Esophagus squamous epithelium (tissue), 5 donors: ENCODE measurements at regions not wholly inside any gene's neighbourhood (a gene's known extent, or its start where the extent isn't known, plus 50 kb on each side); places are given as distances from the start of the nearest gene placed in this dataset.

ENCODE experiments used
- DNase-seq: peaks from one replicate; lab custom pipeline; 2025; lab: John Stamatoyannopoulos, UW
- H3K27ac ChIP-seq, 4 donors: fragments of 200-600 bp; sonication (generic); one replicate each; pipeline ENCODE4 v1.5.1; 2016 to 2019; ENCODE audit warnings: mild to moderate bottlenecking in 1 of 4
- H3K27me3 ChIP-seq, 4 donors: fragments of 200-600 bp; sonication (generic); 1 replicate in 3 of 4; 2 replicates in 1 of 4; pipeline versions ENCODE4 v1.5.1 to v1.6.0; 2017 to 2021; ENCODE audit warnings: antibody characterized with exemption in 1 of 4
- H3K36me3 ChIP-seq, 3 donors: fragments of 200-600 bp; sonication (generic); one replicate each; pipeline ENCODE4 v1.5.1; 2016 to 2019
- H3K4me1 ChIP-seq, 3 donors: fragments of 200-600 bp; sonication (generic); one replicate each; pipeline ENCODE4 v1.5.1; 2017 to 2019
- H3K4me3 ChIP-seq, 4 donors: fragments of 200-600 bp; sonication (generic); 1 replicate in 3 of 4; 2 replicates in 1 of 4; pipeline ENCODE4 v1.5.1; 2016 to 2019; ENCODE audit warnings: mild to moderate bottlenecking in 2 of 4, moderate library complexity in 1 of 4
- H3K9me3 ChIP-seq, 3 donors: fragments of 200-600 bp; sonication (generic); one replicate each; pipeline ENCODE4 v1.5.1; 2016 to 2019
- POLR2A ChIP-seq, 4 donors: fragments of 450-650 bp; IDR thresholded peaks; one replicate each; pipeline ENCODE4 v1.6.1; 2017; ENCODE audit warnings: antibody characterized with exemption in 4 of 4, mild to moderate bottlenecking in 4 of 4, moderate library complexity in 3 of 4
- WGBS, 2 donors: methylation state at CpG; one replicate each; pipeline ENCODE4 v1.1.5; 2018; 5-methylcytosine and 5-hydroxymethylcytosine counted together
- intact Hi-C: fragments of 100-400 bp; cut with DNase I; formaldehyde crosslinking; loops from one replicate; pipeline ENCODE4 v1.15.0; 2022
- TF ChIP-seq, protein P1 (sequence below), 6 experiments: fragments of 450-650 bp in 4 of 6; fragments of 200-600 bp in 2 of 6; sonication (generic) in 2 of 6; IDR thresholded peaks; one replicate each; pipeline ENCODE4 v1.5.1; 2016 to 2019; ENCODE audit warnings: antibody characterized with exemption in 6 of 6, mild to moderate bottlenecking in 4 of 6, moderate library complexity in 4 of 6
- donor health status: DM: yes; HTN: yes; CAD: no.

DNA sequence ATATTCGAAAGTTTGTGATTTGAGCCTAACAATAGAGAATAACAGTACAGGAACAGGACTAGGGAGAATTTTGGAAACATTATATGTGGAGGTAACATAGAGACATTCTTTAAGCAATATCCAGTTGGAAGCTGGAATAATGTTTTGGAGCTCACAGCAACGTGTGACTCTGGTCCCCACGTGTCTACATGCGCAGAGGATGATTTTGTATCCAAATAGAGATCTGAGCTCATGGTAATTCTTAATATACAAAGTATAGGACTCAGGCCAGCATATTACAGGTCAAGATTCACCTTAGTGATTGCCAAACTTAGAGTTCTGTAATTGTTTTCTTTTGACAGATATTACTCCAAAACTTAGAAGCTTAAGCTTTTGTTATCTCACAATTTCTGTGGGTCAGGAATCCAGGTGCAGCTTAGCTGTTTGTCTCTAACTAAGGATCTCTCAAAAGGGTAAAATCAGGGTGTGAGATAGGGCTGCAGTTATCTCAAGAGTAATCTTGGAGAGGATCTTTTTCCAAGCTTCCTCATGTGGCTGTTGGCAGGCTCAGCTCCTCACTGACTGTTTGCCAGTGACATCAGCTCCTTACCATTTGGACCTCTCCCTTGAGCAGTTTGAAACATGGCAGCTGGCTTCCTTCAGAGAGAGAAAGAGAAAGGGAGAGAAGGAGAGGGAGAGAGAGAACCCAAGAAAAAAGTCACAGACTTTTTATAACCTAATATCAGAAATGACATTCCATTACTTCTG, 272.0 kb upstream of the ZNF462 start:
- intact Hi-C loops = no loop called here

DNA sequence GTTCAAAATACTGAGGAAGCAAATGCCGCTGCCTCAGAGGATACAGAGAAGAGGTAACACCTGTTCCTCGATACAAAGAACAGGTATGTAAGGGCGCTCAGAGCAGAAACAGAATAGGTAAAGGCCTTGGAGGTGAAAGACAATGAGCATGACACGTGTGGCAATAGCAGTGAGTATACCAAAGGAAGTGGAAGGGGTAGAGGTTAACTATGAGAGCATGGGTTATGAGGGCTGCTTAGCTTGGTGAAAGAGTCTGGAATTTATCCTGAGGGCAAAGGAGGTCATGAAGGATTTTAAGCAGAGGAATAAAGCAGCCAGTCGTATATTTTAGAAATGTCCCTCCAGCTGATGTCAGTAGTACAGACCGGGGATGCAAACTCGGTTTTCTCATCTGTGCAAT, 269.8 kb upstream of the ZNF462 start:
- H3K27me3 ChIP-seq = no peaks in the 10 kb centered on the region
- intact Hi-C loops = no loop called here
- TF ChIP-seq POLR2A (IDR thresholded peaks at IDR 0.05) = no peak
- TF ChIP-seq, protein P1, sequence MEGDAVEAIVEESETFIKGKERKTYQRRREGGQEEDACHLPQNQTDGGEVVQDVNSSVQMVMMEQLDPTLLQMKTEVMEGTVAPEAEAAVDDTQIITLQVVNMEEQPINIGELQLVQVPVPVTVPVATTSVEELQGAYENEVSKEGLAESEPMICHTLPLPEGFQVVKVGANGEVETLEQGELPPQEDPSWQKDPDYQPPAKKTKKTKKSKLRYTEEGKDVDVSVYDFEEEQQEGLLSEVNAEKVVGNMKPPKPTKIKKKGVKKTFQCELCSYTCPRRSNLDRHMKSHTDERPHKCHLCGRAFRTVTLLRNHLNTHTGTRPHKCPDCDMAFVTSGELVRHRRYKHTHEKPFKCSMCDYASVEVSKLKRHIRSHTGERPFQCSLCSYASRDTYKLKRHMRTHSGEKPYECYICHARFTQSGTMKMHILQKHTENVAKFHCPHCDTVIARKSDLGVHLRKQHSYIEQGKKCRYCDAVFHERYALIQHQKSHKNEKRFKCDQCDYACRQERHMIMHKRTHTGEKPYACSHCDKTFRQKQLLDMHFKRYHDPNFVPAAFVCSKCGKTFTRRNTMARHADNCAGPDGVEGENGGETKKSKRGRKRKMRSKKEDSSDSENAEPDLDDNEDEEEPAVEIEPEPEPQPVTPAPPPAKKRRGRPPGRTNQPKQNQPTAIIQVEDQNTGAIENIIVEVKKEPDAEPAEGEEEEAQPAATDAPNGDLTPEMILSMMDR (IDR thresholded peaks at IDR 0.05) = no peak
- peaks cover 0 to 9% (median 6%) of the 10 kb centered on the region in 3 donors for H3K4me1 ChIP-seq
- no peak overlapping the region for H3K4me3 ChIP-seq
- DNase-seq = no peak
- no peaks in the 10 kb centered on the region for H3K36me3 ChIP-seq
- no peaks in the 10 kb centered on the region for H3K9me3 ChIP-seq
- 71 to 83% methylated on average over 7 of the region's 7 CpGs for WGBS, 2 donors
- H3K27ac ChIP-seq = no peak overlapping the region

More for the DNA sequence above, 272.0 kb upstream of the ZNF462 start:
- 64 to 88% methylated on average over 4 of the region's 4 CpGs for WGBS, 2 donors
- Histone ChIP-seq H3K4me3 (no peak overlapping the region), H3K27me3 (no peaks in the 10 kb centered on the region), H3K9me3 (no peaks in the 10 kb centered on the region), H3K4me1 (peaks cover 0 to 10% (median 9%) of the 10 kb centered on the region in 3 donors), H3K27ac (no peak overlapping the region), H3K36me3 (no peaks in the 10 kb centered on the region)
- DNase-seq = no peak
- TF ChIP-seq, protein P1 (IDR thresholded peaks at IDR 0.05) = no peak
- no peak for TF ChIP-seq POLR2A (IDR thresholded peaks at IDR 0.05)

- no peak for DNase-seq
- Histone ChIP-seq H3K4me3 (no peak overlapping the region), H3K36me3 (no peaks in the 10 kb centered on the region), H3K4me1 (no peaks in the 10 kb centered on the region), H3K27ac (no peak overlapping the region), H3K9me3 (no peaks in the 10 kb centered on the region), H3K27me3 (no peaks in the 10 kb centered on the region)
- TF ChIP-seq, protein P1 (IDR thresholded peaks at IDR 0.05) = no peak
- TF ChIP-seq POLR2A (IDR thresholded peaks at IDR 0.05) = no peak
- 54 to 63% methylated on average over 4 of the region's 4 CpGs for WGBS, 2 donors
- intact Hi-C loops = no loop called here
Measured at GRCh38 chr9:106596984-106597383, 266.0 kb upstream of the ZNF462 start.

DNA sequence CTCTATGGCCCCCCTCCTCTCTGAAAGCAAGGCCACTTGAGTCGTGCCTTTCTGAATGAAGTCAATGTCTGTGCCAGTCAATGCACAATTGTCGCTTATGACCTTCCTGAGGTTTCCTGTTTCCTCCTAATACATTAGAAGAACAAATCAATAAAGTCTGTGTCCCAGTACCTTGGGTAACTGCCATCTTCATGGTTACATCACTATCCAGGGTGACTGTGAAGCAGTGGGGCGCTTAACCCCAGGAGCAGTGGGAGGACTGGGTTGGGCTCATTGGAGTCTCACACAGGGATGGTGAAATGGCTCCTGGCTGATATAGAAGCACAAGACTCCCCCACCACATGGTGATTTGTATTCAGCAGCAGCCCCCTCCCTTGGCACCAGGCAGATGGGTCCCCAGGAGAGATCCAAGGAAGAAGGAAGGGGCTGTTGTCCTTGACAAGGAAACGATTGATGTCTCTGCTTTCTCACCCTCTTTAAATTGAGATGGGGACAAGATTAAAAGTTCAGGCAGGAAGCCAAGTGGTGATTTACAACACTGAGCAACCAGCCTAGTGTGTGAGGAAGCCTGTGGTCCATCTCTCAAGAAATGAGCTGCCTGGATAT, 261.9 kb upstream of the ZNF462 start:
- Histone ChIP-seq H3K4me3 (no peak overlapping the region), H3K27ac (no peak overlapping the region), H3K4me1 (no peaks in the 10 kb centered on the region), H3K36me3 (no peaks in the 10 kb centered on the region), H3K9me3 (peaks cover 0 to 6% (median 0%) of the 10 kb centered on the region in 3 donors), H3K27me3 (no peaks in the 10 kb centered on the region)
- intact Hi-C loops = no loop called here
- TF ChIP-seq, protein P1 (IDR thresholded peaks at IDR 0.05) = no peak
- TF ChIP-seq POLR2A (IDR thresholded peaks at IDR 0.05) = no peak
- DNase-seq = no peak
- 66 to 76% methylated on average over 3 to 4 of the region's 4 CpGs for WGBS, 2 donors

DNA sequence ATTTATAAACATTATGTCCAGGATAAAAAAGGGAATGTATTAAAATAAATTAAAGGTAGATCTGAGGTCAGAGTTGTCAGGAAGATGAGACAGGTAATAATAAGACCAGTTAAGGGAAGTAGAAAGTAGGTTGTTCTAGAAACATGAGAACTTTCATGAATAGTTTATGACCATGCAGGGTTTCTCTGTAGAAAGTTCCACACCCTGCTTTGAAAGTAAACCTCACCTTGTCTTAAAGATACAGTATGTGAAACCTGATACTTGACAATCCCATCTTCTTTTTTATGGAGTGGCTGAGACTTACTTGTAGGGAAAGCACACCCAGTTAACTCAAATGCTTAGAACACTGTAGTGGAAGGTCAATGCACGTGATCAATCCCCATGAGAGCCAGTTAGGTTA, 260.6 kb upstream of the ZNF462 start:
- TF ChIP-seq, protein P1 (IDR thresholded peaks at IDR 0.05) = no peak
- no peak for TF ChIP-seq POLR2A (IDR thresholded peaks at IDR 0.05)
- intact Hi-C loops = no loop called here
- Histone ChIP-seq H3K27me3 (no peaks in the 10 kb centered on the region), H3K27ac (no peak overlapping the region), H3K4me1 (no peaks in the 10 kb centered on the region), H3K36me3 (no peaks in the 10 kb centered on the region), H3K4me3 (no peak overlapping the region), H3K9me3 (peaks cover 0 to 6% (median 0%) of the 10 kb centered on the region in 3 donors)
- WGBS, 2 donors = 36 to 75% methylated on average over 1 of the region's 1 CpG
- DNase-seq = no peak
